ENCODE measurements at regions not wholly inside any gene's neighbourhood (a gene's known extent, or its start where the extent isn't known, plus 50 kb on each side); places are given as distances from the start of the nearest gene placed in this dataset.
"Not testable (repeated sequence)": the region's sequence is repeated elsewhere in the genome, so short reads cannot be mapped to it uniquely, and the experiment has no call there.

DNA sequence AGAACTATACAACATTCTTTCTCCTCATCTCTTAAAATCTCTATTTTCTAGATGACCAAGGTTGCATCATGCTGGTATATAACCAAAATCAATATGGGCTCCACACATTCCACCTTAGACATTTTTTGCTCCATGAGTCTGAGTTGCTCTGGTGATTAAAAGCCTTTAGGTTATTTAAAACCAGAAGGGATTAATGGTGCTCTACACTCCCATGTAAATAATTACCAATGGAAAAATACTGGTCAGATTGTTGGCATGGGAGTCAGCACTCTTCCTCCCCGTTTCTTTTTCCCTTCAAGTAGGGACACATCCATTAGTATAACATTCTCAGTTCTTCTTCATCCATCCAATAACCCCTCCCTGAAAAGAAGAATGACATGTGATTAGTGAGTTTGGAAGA is 747.7 kb downstream of the PCDH17 start:
- TF ChIP-seq PAX5 (IDR thresholded peaks at IDR 0.05; ENCODE audit: insufficient read depth, low read length, severe bottlenecking) (no peak), SPI1 (IDR thresholded peaks at IDR 0.05; ENCODE audit: low read depth, low read length) (no peak)
- FAIRE-seq, result no peak
- no peak for DNase-seq (ENCODE audit: insufficient read length, low spot score)

- FAIRE-seq; DNase-seq (ENCODE audit: insufficient read length, low spot score): not testable (repeated sequence)
These were observed 753.8 kb downstream of the PCDH17 start for GRCh38 chr13:58385336-58385735.

DNA sequence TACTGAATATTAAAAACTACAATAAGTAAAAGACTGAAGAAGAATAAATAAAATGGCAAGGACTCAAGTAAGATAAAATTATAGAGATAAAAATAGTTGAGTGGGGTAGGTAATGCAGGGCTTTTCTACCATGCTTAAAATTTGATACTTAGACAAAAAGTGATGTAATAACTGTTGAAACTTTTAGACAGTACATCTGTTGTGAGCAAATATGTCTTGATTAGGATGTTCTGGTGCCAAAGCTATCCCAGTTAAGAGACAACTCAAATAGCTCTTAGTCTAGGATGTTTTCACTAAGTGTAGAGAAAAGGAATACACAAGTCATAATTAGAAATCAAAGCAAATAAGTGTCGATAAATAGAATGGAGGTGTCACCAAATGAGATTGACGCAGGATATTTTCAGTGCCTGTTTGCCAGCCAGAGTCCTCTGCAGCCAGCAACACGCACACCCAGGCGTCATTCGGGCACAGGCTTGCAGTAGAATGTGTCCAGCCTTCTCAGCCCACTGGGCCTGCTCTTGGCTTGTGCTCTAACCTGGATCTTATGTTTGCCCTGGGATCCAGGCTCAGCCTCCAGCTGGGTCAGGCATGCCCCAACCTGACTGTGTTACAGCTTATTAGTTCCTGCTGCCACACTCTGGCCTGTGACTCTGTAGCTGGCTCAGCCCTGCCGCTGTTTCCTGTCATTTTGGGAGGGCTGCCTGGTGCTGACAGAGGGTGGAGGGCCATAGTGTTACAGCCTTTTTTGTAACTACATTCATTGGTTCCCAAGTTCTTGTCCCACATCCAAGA is 766.2 kb downstream of the PCDH17 start:
- FAIRE-seq (no peak), DNase-seq (ENCODE audit: insufficient read length, low spot score) (no peak)
- no peak for TF ChIP-seq POLR2AphosphoS5 (IDR thresholded peaks at IDR 0.05; ENCODE audit: low read depth, low read length)

DNA sequence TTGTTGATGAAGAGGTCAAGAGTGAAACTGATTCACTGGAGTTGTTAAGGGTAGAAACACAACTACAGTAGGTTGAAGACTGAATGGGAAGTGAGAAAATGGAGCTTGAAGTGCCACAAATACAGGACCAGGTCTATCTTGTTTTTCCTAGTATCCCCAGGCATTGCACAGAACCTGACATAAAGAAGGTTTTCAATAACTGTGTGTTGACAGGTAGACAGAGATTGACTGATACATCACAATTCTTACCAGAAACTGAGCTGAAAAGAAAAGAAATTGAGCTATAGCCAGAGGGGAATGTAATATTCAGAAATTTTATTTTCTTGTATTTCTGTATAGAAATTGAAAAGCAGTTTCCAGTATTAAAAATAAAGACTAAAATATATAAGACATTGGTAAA is 767.7 kb downstream of the PCDH17 start:
- DNase-seq (ENCODE audit: insufficient read length, low spot score), result no peak
- TF ChIP-seq POU2F2 (IDR thresholded peaks at IDR 0.05; ENCODE audit: low read depth, low read length) (no peak), POLR2A (IDR thresholded peaks at IDR 0.05; ENCODE audit: low read depth, low read length) (no peak), POLR2AphosphoS5 (IDR thresholded peaks at IDR 0.05; ENCODE audit: low read depth, low read length) (no peak), SPI1 (IDR thresholded peaks at IDR 0.05; ENCODE audit: low read depth, low read length) (no peak), TAF1 (IDR thresholded peaks at IDR 0.05; ENCODE audit: low read depth, low read length) (no peak), PAX5 (IDR thresholded peaks at IDR 0.05; ENCODE audit: insufficient read depth, low read length, severe bottlenecking) (no peak)
- FAIRE-seq, result no peak

DNA sequence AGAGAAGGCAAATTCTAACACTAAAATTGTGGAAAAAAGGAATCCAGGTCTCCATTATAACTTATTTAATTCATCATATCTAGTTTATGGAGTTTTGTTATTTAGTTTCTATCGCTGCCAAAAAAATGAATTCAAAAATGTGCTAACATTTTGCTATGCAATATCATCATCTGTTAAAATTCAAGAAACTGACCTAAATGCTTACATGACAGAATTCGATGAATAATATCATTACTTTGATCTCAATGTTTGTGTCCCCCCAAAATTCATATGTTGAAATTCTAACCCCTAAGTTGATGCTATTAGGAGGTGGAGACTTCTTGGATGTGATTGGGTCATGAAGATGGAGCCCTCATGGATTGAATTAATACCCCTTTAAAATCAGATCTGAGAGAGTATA is 775.0 kb downstream of the PCDH17 start:
- TF ChIP-seq PAX5 (IDR thresholded peaks at IDR 0.05; ENCODE audit: insufficient read depth, low read length, severe bottlenecking) (no peak), POLR2AphosphoS5 (IDR thresholded peaks at IDR 0.05; ENCODE audit: low read depth, low read length) (no peak), POLR2A (IDR thresholded peaks at IDR 0.05; ENCODE audit: low read depth, low read length) (no peak), POU2F2 (IDR thresholded peaks at IDR 0.05; ENCODE audit: low read depth, low read length) (no peak), SPI1 (IDR thresholded peaks at IDR 0.05; ENCODE audit: low read depth, low read length) (no peak), TAF1 (IDR thresholded peaks at IDR 0.05; ENCODE audit: low read depth, low read length) (no peak)
- FAIRE-seq, result no peak
- DNase-seq (ENCODE audit: insufficient read length, low spot score), result no peak

DNA sequence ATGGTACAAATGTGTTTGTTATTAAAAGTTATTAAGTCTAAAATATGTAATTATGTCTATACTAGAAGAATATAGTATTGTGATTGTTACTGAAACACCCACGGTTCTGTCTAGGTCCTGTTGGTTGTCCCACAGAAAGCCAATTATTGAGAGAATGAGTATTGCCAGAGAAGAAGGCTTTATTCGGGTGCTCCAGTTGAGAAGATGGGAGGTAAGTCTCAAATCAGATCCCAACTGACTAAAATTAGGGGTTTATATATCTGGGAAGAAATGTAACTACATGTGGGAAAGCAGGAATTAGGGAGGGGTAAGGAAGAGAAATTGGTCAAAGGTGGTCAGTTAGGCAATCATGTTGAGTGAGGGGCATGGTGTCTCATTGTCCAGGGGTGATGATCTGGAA is 798.4 kb downstream of the PCDH17 start:
- no peak for TF ChIP-seq PAX5 (IDR thresholded peaks at IDR 0.05; ENCODE audit: insufficient read depth, low read length, severe bottlenecking)
- TF ChIP-seq POLR2AphosphoS5 (IDR thresholded peaks at IDR 0.05; ENCODE audit: low read depth, low read length), result no peak
- TF ChIP-seq SPI1 (IDR thresholded peaks at IDR 0.05; ENCODE audit: low read depth, low read length), result no peak
- TF ChIP-seq POU2F2 (IDR thresholded peaks at IDR 0.05; ENCODE audit: low read depth, low read length), result no peak
- TF ChIP-seq TAF1 (IDR thresholded peaks at IDR 0.05; ENCODE audit: low read depth, low read length), result no peak
- TF ChIP-seq POLR2A (IDR thresholded peaks at IDR 0.05; ENCODE audit: low read depth, low read length), result no peak
- FAIRE-seq, result no peak
- DNase-seq (ENCODE audit: insufficient read length, low spot score), result no peak

- DNase-seq (ENCODE audit: insufficient read length, low spot score), result no peak
- TF ChIP-seq PAX5 (IDR thresholded peaks at IDR 0.05; ENCODE audit: insufficient read depth, low read length, severe bottlenecking), result no peak
- no peak for TF ChIP-seq SPI1 (IDR thresholded peaks at IDR 0.05; ENCODE audit: low read depth, low read length)
- TF ChIP-seq POU2F2 (IDR thresholded peaks at IDR 0.05; ENCODE audit: low read depth, low read length), result no peak
- no peak for TF ChIP-seq POLR2AphosphoS5 (IDR thresholded peaks at IDR 0.05; ENCODE audit: low read depth, low read length)
- no peak for TF ChIP-seq POLR2A (IDR thresholded peaks at IDR 0.05; ENCODE audit: low read depth, low read length)
- TF ChIP-seq TAF1 (IDR thresholded peaks at IDR 0.05; ENCODE audit: low read depth, low read length), result no peak
- no peak for FAIRE-seq
These were observed 803.4 kb downstream of the PCDH17 start for GRCh38 chr13:58434943-58435342.

- FAIRE-seq (no peak), DNase-seq (ENCODE audit: insufficient read length, low spot score) (no peak)
- TF ChIP-seq POU2F2 (IDR thresholded peaks at IDR 0.05; ENCODE audit: low read depth, low read length) (no peak), POLR2A (IDR thresholded peaks at IDR 0.05; ENCODE audit: low read depth, low read length) (no peak), POLR2AphosphoS5 (IDR thresholded peaks at IDR 0.05; ENCODE audit: low read depth, low read length) (no peak), PAX5 (IDR thresholded peaks at IDR 0.05; ENCODE audit: insufficient read depth, low read length, severe bottlenecking) (no peak), TAF1 (IDR thresholded peaks at IDR 0.05; ENCODE audit: low read depth, low read length) (no peak), SPI1 (IDR thresholded peaks at IDR 0.05; ENCODE audit: low read depth, low read length) (no peak)
These were observed 805.9 kb downstream of the PCDH17 start for GRCh38 chr13:58437427-58437826.

GRCh38 chr13:58446979-58447378 is 815.4 kb downstream of the PCDH17 start:
- FAIRE-seq, result no peak

GRCh38 chr13:58452123-58452623 is 820.6 kb downstream of the PCDH17 start:
- no peak for TF ChIP-seq SPI1 (IDR thresholded peaks at IDR 0.05; ENCODE audit: low read depth, low read length)
- TF ChIP-seq PAX5 (IDR thresholded peaks at IDR 0.05; ENCODE audit: insufficient read depth, low read length, severe bottlenecking), result no peak
- no peak for TF ChIP-seq TAF1 (IDR thresholded peaks at IDR 0.05; ENCODE audit: low read depth, low read length)
- TF ChIP-seq POLR2AphosphoS5 (IDR thresholded peaks at IDR 0.05; ENCODE audit: low read depth, low read length), result no peak
- no peak for TF ChIP-seq POLR2A (IDR thresholded peaks at IDR 0.05; ENCODE audit: low read depth, low read length)
- TF ChIP-seq POU2F2 (IDR thresholded peaks at IDR 0.05; ENCODE audit: low read depth, low read length), result no peak
- DNase-seq (ENCODE audit: insufficient read length, low spot score) (no peak), FAIRE-seq (no peak)

More at GRCh38 chr13:58446979-58447378, 815.4 kb downstream of the PCDH17 start:
- no peak for TF ChIP-seq SPI1 (IDR thresholded peaks at IDR 0.05; ENCODE audit: low read depth, low read length)
- no peak for TF ChIP-seq POLR2AphosphoS5 (IDR thresholded peaks at IDR 0.05; ENCODE audit: low read depth, low read length)
- TF ChIP-seq POLR2A (IDR thresholded peaks at IDR 0.05; ENCODE audit: low read depth, low read length), result no peak
- no peak for TF ChIP-seq PAX5 (IDR thresholded peaks at IDR 0.05; ENCODE audit: insufficient read depth, low read length, severe bottlenecking)
- TF ChIP-seq POU2F2 (IDR thresholded peaks at IDR 0.05; ENCODE audit: low read depth, low read length), result no peak
- no peak for TF ChIP-seq TAF1 (IDR thresholded peaks at IDR 0.05; ENCODE audit: low read depth, low read length)
- no peak for DNase-seq (ENCODE audit: insufficient read length, low spot score)

All from GM12891 (cell line).